HG03439 (cell line): ENCODE measurements at regions not wholly inside any gene's neighbourhood (a gene's known extent, or its start where the extent isn't known, plus 50 kb on each side); places are given as distances from the start of the nearest gene placed in this dataset.

Experiments used
- ATAC-seq: cut with Tn5 transposase; IDR thresholded peaks from one replicate; pipeline ENCODE4 v1.9.1; 2021; ENCODE audit warnings: mild to moderate bottlenecking, moderate library complexity; ENCODE audit not compliant: unreplicated experiment

DNA sequence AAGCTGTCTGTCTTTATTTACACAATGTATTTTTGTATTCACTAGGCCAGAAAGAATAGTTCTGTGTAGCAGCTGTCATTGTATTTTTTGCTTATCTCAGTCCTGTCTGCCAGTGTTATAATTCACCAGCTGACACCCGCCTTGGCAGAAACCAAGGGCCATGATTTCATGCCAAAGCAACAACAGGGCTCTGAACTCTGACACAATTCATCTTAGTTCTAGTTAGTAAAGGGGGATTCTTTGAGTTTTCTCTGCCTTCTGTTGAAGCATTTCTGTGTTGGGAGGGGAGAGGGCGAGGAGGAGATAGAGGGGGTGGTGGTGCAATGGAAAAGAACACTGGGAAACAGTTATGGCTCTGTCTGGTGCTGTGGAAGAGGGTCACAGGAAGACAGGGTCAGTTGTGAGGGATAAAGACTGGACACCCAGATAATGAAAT is 684.6 kb upstream of the MARCKS start:
- ATAC-seq: no peak

DNA sequence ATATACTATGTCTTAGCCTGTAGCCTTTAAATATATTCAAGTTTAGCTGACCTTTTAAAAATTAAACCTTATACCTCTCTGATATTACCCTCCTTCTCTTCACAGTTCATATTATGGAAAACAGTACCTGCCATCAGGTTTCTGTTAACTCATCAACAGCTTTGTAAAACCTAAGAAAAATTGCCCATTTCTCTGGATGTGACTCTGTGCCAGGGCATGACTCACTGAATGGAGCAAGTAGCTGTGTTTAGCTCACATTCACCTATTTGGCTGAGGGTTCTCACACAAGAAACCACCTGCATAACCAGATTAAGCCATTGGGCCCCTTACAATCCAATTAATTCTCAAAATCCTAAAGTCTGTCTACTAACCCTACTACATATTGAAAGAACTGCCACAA is 678.8 kb upstream of the MARCKS start:
- no peak for ATAC-seq

DNA sequence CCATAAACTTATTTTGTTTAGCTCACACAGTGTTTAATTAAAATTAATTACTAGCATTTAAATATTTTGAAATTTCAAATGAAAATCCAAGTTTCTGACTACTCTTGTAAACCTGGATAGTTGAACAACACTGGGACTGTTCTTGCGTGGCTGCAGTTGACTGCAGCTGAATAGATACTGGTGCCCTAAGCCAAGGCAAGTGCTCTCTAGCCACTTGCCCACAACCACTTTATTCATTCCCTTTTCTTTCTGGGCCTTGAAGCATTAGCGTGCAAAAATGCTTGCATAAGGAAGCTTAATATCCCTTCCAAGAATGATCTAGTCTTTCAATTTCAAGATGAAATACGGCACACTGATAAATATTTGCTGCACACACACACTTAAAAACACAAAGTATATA is 676.0 kb upstream of the MARCKS start:
- no peak for ATAC-seq

DNA sequence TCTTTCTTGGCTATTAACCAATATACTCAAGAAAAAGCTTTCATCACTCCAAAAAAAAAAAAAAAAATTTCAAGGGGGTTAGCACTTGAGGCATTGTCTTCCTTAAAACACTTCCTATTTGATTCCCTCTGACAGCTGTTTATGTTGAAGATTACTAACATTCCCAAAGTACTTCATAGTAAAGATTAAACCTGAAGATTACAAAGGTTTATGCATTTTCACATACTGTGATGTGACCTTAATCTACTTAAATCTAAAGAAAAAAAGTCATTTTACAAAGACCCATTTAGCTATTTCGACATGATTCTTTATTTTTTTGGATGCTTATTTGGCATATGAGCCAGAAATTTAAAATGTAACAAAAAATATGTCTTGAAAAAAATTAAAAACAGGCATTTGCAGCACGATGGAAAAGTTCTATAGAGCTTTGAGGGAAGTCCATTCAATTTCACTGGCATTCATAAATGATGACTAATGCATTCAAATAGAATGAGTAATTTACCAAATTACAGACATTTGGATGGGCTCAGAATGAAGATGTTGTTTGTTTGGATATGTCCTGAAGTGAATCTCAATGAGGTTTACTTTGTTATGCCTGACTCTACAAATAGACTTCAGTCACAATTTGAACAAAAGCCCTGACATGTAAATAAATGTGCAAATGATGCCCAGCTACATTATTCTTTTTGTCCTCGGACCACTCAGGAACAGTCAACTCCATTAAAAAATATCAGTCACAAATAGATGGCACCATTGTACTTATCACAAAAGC is 674.6 kb upstream of the MARCKS start:
- no peak for ATAC-seq

DNA sequence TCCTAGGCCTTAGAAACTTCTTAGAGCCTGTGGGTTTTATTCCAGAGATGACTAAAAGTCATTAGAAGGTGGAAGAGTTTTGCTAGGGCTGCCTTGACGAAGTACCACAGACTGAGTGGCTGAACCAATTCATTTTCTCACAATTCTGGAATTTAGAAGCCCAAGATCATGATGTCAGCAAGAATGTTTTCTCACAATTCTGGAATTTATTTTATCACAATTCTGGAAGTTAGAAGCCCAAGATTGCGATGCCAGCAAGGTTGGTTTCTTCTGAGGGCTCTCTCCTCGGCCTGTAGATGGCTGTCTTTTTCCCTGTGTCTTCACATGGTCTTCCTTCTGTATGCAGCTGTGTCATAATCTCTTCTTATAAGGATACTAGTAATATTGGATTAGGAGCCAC is 672.9 kb upstream of the MARCKS start:
- no peak for ATAC-seq

DNA sequence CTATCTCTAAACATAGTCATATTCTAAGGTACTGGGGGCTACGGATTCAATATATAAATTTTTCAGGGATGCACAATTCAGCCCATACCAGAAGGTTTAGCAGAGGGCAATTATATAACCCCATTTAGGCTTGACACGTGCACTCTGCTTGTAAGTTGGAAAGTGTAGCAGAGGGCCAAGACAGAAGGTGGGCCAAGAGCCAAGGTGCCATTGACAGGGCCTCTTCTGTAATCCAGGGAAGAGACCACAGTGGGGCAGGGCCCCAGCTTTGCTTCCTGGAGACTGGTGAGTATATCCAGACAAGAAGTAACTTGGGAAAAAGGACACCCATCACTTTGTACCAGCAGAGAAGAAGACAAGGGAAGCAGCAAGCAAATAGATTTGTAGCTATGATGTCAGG is 672.4 kb upstream of the MARCKS start:
- ATAC-seq: no peak

DNA sequence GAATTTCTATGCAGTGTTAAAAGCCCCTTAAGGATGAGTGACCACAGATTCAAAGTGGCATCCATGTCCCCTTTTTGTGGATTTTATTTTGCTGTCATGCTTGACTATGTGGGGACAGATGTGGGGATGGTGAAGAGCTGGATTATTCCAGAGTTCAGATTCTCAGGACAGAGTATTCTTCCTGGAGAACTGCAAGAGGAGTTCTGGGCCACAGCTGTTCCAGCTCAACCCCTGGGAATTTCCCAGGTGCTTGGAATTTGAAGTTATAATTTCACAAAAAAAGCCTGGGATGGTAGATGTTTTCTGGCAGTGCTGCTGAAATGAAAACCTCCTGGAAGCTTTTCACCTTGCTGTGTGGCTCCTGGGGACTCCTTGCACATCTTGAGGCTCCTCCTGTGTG is 671.8 kb upstream of the MARCKS start:
- ATAC-seq: no peak

DNA sequence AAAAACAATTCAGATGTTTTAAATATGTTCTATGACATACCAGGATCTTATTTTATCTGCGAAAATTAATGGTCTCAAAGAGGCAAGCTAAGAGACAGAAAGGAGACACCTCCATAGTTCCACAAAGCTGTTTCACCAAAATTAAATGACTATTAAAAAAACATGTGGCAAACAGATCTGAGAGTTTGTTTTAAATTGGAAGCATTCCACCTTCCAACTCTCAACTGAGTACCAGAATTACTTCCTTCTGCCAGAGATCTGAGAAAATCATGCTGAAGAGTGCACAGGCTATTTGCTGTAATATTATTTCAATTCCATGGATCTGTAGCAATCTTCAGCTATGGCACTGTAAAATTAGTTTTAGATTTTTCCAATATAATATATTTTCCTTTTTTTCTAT is 669.5 kb upstream of the MARCKS start:
- no peak for ATAC-seq

DNA sequence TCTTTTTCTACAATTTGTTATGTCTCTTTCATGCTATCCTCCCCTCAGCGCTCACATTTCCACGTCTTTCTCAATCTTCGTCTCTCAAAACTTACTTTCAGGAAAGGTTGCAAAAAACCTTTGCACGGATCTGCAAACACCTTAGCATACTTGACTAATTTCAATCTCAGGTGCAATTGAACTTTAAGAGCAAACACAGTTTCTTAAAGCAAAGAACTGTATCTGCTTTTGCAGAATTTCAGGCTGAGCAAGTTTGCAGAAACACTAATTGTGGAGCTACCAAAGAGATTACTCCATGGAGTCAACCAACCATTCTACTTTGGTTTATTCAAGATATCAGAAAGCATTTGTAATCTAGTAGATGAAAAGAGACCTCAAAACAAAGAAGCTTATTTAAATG is 668.2 kb upstream of the MARCKS start:
- ATAC-seq: no peak

DNA sequence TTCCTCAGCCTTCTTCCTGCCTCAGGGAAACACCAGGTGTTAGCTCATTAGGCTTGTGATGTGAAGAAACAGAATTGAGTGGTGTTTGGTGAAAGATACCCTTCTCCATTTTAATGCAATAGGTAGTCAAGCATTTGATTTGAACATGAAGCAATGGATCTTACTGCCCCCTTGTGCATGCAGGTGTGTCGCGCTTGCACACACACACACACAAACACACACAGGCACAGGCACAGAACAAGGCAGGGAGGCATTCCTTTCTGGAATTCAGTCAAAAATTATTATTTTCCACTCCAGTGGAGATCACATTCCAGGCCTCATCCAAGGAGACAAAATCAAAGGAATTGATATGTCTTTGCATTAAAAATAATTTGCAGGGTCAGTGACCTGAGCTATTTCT is 667.0 kb upstream of the MARCKS start:
- ATAC-seq: no peak

DNA sequence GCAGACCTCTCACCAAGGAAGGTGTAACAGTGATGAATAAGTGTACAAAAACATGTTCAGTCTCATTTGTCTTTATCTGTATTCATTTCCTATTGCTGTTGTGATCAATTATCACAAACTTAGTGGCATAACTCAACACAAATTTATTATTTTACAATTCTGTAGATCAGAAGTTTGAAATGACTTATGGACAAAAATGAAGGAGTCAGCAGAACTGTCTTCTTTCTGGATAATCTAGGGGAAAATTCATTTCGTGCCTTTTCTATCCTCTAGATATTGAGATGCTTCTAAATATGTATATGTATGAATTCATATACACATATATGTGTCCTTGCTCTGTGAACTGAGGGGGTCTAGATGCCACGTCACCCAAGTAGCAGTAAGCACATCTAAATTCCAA is 663.1 kb upstream of the MARCKS start:
- ATAC-seq: no peak

DNA sequence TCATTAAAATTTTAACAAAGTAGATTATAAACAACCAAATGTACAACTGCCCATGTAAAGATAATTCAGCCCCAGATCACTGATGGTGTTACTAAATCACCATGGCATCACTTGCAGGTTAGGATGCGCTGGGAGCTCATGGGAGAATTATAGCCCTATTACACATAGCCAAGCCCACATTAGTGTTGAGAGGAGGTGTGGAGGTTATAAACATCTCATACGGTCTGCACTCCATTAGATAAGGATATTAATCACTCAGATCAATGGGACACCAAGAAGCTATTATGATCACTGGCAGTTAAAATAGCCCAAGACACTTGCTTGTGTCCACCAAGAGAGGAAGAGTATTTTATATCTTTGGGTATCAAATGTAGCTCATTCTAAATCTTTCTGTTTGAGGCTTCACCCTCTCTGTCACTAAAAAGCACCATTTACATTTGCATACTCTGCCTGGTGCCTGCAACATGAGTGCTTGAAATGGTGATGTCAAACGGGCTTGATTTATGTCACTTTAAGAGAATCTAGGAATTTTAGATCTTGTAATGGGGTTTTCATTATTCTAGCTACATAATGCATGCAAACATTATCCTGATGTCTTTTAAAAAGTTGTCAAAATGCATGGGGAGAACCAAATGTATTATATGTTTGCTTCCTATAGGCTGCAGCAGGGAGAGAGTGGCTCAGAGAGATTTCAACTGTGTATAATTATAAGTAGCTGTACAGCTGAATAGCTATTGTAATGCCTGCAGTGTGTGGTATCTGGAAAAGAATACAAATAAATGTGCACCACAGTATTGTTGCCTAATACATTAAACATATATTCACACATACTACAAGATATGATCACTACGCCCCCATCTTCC is 654.1 kb upstream of the MARCKS start:
- ATAC-seq: no peak

DNA sequence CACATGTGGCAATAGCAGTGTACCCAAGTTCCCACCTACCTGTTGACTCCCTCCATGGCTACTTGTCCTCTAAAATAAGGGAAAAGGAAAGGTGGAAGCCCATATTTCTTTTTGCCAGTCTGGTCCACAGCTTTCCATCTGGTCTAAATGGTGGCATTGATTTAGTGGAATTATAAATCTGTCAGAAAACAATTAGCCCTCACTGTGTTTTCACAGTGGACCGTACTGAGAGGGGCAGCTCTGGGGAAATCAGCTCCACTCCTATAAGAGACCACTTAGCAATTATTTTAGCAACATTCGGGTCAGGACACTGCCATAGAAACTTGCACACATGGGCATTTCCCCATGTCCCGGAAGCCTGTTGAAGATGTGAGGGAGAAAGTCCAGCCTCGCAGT is 653.4 kb upstream of the MARCKS start:
- no peak for ATAC-seq

DNA sequence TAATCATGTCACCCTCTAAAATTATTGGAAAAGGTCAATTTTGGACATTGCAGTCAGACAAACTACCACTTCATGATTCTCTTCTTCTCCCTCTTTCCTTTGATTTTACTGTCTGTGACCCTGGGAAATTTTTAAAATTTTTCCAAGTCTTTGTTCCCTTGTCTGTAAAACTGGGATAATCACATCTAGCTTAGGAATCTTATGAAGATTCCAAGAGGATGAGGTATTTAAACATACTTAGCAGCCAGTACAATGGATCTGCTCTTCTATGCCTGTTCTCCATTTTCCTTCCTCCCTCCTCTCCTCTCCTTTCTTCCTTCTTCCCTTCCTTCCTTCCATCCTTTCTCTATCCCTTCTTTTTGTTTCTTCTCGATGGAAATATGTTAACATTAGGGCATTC is 651.6 kb upstream of the MARCKS start:
- no peak for ATAC-seq

DNA sequence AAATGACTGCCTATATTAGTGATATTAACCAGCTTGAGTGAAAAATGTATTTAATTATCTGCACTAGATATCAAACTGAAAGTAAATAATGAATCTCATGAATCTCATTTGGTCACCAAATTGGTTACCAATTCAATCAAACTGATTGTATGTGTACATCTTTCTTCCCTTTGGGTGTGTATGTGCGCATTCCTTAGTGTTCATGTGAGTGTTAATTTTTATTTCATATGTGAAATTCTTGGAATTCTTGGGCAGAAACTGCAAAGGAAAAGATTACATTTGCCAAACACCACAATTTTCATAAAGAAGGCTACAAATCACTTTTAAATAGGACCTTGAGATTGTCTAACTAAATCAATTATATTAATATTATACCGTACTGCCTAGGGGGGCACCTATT is 648.4 kb upstream of the MARCKS start:
- ATAC-seq: no peak

DNA sequence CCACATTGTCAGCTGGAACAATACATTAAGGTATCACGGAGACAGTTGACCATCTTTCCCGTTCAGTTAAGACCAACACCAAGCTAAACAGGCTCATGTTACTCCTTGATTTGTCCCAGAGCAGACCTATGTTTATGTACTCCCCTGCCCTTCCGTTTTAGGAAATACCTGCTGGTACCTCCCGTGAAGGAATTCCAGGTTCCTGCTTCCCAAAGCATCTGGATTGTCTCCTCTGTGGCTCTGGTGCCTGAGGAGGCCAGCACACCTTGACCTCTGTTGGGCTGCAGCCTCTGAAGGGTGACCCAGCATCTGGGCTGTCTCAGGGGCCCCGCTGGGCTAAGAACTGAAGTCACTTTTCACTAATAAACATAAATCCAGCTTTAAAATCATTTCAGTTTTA is 647.8 kb upstream of the MARCKS start:
- ATAC-seq: no peak

DNA sequence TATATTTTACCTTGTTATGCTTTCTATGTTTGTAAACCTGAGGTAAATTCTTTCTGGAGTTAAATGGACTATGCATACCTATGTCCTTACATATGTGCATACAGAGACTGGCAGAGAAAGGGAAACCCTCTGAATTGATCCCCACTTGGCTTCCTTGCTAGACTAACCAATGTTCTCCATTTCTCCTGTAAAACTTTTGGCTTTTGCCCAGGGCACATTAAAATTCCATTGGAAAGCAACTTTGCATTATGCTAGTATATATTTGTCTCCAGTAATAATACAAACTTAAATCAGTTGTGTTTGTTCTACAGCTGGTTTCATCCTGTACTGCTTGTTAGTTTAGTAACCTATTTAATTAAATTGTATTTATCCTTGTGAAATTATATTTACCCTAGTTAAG is 646.0 kb upstream of the MARCKS start:
- no peak for ATAC-seq

DNA sequence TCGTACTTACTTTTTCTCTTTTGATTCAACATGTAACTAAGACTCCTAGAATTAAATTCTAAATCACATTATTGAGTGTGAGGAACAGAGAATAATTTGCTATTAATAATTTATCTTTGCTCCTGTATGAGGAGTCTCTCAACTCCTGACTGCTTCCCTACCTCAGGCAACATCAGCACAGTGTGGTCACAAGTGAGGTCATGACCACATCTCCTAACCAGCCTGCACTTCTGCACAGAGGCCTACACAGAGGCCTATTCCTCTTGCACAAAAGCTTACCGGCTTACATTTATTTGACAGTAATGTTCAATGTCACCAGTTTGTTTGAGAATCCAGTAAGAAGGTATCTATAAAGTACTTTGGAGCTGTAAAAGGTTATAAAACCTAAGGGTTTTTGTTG is 637.4 kb upstream of the MARCKS start:
- no peak for ATAC-seq

DNA sequence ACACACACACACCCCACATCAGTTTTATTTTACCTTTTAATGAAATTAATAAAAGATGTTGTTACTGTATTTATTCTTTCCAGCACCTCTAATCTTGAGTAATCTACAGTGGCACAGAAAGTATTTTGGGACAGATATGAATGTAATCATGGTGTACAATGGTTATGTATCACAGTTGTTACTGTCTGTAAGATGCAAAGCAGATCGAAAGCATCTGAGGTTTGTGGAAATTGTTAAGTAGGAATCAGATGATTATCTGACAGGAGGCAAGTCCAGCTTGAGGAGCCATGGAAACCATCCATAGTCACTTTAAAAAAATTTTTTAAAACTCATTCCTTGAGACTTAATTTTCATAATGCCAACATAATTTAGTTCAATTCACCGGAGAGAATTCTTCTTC is 636.3 kb upstream of the MARCKS start:
- ATAC-seq: no peak

DNA sequence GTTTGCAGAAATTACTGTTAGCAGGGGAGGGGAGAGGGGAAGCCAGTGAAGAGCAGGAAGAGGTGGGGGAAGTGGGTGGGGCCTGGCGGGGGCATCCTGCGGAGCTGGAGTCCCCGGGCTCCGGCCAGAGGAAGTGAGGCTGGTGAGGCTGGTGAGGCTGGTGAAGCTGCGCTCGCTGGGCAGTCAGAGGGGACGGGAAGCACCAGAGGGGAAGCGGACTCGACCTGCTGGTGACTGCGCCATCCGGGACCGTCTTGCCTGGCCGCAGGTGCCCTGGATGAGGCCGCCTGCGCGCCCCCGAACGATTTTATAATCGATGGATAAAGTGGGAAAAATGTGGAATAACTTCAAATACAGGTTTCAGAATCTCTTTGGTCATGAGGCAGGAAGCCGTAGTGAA is 635.3 kb upstream of the MARCKS start:
- ATAC-seq: no peak

DNA sequence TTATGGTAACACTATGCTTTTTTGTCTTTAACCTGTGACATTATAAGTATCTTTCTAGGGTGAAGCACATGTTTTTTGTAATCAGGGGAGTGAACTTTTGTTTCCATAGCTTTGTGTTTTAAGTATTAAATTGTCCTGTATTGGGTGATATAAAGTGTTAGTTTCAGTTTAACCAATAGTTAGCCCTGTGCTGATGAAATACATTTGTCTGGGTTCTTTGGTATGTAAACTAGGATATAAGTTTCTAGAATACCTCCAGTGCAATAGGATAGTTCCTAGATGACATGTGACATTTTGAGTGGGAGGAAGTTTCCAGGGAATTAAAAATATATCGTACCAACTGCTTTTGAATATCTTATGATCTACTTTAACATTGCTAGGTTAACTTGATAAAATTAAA is 611.0 kb upstream of the MARCKS start:
- ATAC-seq: no peak

DNA sequence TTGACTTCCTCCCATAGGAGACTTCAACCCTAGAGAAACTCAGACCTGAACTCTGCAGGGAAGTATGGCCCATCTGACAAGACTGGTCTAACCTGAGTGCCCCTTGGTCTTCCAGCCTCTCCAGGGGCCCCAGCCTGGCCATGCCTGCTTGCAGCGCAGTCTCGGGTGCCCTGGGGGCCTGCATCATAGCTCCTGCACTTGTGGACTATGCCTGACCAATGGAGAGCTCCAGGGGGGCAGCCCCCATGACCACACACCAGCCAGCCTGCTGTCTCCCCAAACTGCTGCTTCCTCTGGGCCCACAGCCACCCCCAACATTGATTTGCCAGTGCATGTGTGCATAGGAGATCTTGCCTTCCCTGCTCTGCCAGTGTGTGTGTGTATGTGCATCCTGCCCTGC is 608.6 kb upstream of the MARCKS start:
- no peak for ATAC-seq
